Keratinocyte (primary cell): ENCODE measurements at regions not wholly inside any gene's neighbourhood (a gene's known extent, or its start where the extent isn't known, plus 50 kb on each side); places are given as distances from the start of the nearest gene placed in this dataset.

Experiments
- EZH2 ChIP-seq: IDR thresholded peaks from one replicate; pipeline ENCODE4 v1.6.1; 2012; ENCODE audit warnings: inconsistent platforms, mild to moderate bottlenecking, low read length, moderate library complexity
- TF ChIP-seq, protein P1 (sequence below), 3 experiments: IDR thresholded peaks in 1 of 3; conservative IDR thresholded peaks in 1 of 3; optimal IDR thresholded peaks in 1 of 3; 2 replicates in 2 of 3; 3 replicates in 1 of 3; pipeline versions ENCODE3 to v1.5.1; 2011; ENCODE audit warnings: low read length in 3 of 3, mild to moderate bottlenecking in 3 of 3, moderate library complexity in 2 of 3, control low read depth in 1 of 3, inconsistent platforms in 1 of 3; ENCODE audit not compliant: insufficient read depth in 2 of 3; ENCODE audit errors: extremely low read depth in 1 of 3

GRCh38 chr1:5502311-5503194, 489.7 kb downstream of the NPHP4 start:
- no peak for TF ChIP-seq EZH2
- TF ChIP-seq, protein P1, sequence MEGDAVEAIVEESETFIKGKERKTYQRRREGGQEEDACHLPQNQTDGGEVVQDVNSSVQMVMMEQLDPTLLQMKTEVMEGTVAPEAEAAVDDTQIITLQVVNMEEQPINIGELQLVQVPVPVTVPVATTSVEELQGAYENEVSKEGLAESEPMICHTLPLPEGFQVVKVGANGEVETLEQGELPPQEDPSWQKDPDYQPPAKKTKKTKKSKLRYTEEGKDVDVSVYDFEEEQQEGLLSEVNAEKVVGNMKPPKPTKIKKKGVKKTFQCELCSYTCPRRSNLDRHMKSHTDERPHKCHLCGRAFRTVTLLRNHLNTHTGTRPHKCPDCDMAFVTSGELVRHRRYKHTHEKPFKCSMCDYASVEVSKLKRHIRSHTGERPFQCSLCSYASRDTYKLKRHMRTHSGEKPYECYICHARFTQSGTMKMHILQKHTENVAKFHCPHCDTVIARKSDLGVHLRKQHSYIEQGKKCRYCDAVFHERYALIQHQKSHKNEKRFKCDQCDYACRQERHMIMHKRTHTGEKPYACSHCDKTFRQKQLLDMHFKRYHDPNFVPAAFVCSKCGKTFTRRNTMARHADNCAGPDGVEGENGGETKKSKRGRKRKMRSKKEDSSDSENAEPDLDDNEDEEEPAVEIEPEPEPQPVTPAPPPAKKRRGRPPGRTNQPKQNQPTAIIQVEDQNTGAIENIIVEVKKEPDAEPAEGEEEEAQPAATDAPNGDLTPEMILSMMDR (optimal IDR thresholded peaks at IDR 0.05 in 1 of 3, IDR thresholded peaks at IDR 0.05 in 1 of 3, conservative IDR thresholded peaks at IDR 0.05 in 1 of 3; ENCODE audit: extremely low read depth in 1 of 3, insufficient read depth in 2 of 3, low read length in 3 of 3) = no peak
